GM13976 (cell line): ENCODE measurements at regions not wholly inside any gene's neighbourhood (a gene's known extent, or its start where the extent isn't known, plus 50 kb on each side); places are given as distances from the start of the nearest gene placed in this dataset.

Experiments
- DNase-seq: peaks from one replicate; pipeline ENCODE4 v3.0.0; 2012; ENCODE audit warnings: low spot score
- CTCF ChIP-seq: IDR thresholded peaks from 2 replicates; pipeline ENCODE4 v1.5.1; 2012; ENCODE audit warnings: borderline replicate concordance, mild to moderate bottlenecking; ENCODE audit not compliant: insufficient read depth; ENCODE audit errors: extremely low read depth, missing control alignments, control extremely low read depth
- in situ Hi-C: fragments of 300-500 bp; cut with MboI; formaldehyde crosslinking; loops from one replicate; pipeline ENCODE4 v1.12.0; 2022; ENCODE audit warnings: low sequenced_read_pairs, mixed read lengths, inconsistent platforms; ENCODE audit not compliant: unreplicated experiment

GRCh38 chr6:14312587-14312986, 195.0 kb downstream of the CD83 start:
- DNase-seq: no peak
- in situ Hi-C loops: no loop called here
- no peak for TF ChIP-seq CTCF

GRCh38 chr6:14313248-14313647, 195.7 kb downstream of the CD83 start:
- in situ Hi-C loops: no loop called here
- peak; percentile 30 for DNase-seq
- no peak for TF ChIP-seq CTCF

GRCh38 chr6:14315353-14315752, 197.8 kb downstream of the CD83 start:
- TF ChIP-seq CTCF: no peak

GRCh38 chr6:14316651-14317386, 199.2 kb downstream of the CD83 start:
- peak; percentile 43 for TF ChIP-seq CTCF
- in situ Hi-C loops: no loop called here
- DNase-seq: peak; percentile 58

More at GRCh38 chr6:14315353-14315752, 197.8 kb downstream of the CD83 start:
- no peak for DNase-seq
- in situ Hi-C loops: no loop called here

- no peak for DNase-seq
- TF ChIP-seq CTCF: no peak
- in situ Hi-C loops: no loop called here
Measured at GRCh38 chr6:14317387-14317970, 199.9 kb downstream of the CD83 start.

GRCh38 chr6:14320332-14320731, 202.8 kb downstream of the CD83 start:
- DNase-seq: no peak
- in situ Hi-C loops: no loop called here
- no peak for TF ChIP-seq CTCF
